ENCODE measurements at regions not wholly inside any gene's neighbourhood (a gene's known extent, or its start where the extent isn't known, plus 50 kb on each side); places are given as distances from the start of the nearest gene placed in this dataset.
A peak's percentile ranks its signal among the peaks of the same experiment; 100 is the strongest.

DNA sequence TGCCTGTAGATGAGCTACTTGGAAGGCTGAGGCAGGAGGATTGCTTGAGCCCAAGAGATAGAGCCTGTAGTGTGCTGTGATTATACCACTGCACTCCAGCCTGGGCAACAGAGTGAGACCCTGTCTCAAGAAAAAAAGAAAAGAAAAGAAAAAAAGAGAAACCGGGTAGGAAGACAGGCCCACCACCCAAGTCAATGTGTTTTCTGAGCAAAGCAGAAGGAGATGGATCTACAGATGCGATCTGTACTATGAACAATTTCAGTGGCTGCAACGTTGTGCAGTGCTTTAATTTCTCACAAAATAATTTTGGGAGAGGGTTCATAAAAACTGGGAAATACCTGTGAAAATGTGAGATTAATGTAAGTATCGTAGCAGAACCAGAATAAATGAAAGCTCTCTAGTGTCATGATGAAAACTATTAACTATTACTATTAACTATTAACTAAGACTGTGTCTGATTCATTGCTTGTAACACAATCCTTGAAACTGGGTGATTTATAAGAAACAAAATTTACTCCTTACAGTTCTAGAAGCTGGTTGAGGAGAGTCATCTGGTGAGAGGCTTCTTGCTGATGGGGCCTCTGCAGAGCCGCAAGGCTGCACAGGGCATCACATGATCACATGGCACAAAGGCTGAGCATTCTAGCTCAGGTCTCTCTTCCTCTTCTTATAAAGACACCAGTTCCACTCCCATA lies 233.1 kb upstream of the ZNF217 start:
- Histone ChIP-seq H3K36me3 (ENCODE audit: control insufficient read depth, low read length) (no peaks in the 10 kb centered on the region), H3F3A (ENCODE audit: control insufficient read depth, insufficient read depth) (peaks cover 11% of the 10 kb centered on the region), H3K27ac (ENCODE audit: low read depth, low read length) (no peak overlapping the region), H3K27me3 (ENCODE audit: control insufficient read depth, low read length) (no peaks in the 10 kb centered on the region), H4K20me1 (ENCODE audit: control insufficient read depth, insufficient read depth, low read depth, low read length) (no peaks in the 10 kb centered on the region), H3K4me2 (ENCODE audit: low read length) (peak overlapping the region; percentile 69), H3K9me3 (ENCODE audit: control insufficient read depth, insufficient read depth, low read length) (no peaks in the 10 kb centered on the region), H3K79me2 (ENCODE audit: control insufficient read depth, low read length) (no peaks in the 10 kb centered on the region), H3K4me3 (ENCODE audit: low read length) (0 out of 2 replicates have a peak overlapping the region, but pooled peaks have one; percentile 5), H3K9me2 (replicated peaks; ENCODE audit: control insufficient read depth, low read length) (no peaks in the 10 kb centered on the region), H3K4me1 (ENCODE audit: control insufficient read depth, low read length) (peaks cover 54% of the 10 kb centered on the region)
- TF ChIP-seq, protein P1, sequence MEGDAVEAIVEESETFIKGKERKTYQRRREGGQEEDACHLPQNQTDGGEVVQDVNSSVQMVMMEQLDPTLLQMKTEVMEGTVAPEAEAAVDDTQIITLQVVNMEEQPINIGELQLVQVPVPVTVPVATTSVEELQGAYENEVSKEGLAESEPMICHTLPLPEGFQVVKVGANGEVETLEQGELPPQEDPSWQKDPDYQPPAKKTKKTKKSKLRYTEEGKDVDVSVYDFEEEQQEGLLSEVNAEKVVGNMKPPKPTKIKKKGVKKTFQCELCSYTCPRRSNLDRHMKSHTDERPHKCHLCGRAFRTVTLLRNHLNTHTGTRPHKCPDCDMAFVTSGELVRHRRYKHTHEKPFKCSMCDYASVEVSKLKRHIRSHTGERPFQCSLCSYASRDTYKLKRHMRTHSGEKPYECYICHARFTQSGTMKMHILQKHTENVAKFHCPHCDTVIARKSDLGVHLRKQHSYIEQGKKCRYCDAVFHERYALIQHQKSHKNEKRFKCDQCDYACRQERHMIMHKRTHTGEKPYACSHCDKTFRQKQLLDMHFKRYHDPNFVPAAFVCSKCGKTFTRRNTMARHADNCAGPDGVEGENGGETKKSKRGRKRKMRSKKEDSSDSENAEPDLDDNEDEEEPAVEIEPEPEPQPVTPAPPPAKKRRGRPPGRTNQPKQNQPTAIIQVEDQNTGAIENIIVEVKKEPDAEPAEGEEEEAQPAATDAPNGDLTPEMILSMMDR (IDR thresholded peaks at IDR 0.05; ENCODE audit: low read depth, low read length, poor library complexity, severe bottlenecking): no peak
- no peak for TF ChIP-seq EZH2phosphoT487 (IDR thresholded peaks at IDR 0.05; ENCODE audit: borderline replicate concordance, low read length)

DNA sequence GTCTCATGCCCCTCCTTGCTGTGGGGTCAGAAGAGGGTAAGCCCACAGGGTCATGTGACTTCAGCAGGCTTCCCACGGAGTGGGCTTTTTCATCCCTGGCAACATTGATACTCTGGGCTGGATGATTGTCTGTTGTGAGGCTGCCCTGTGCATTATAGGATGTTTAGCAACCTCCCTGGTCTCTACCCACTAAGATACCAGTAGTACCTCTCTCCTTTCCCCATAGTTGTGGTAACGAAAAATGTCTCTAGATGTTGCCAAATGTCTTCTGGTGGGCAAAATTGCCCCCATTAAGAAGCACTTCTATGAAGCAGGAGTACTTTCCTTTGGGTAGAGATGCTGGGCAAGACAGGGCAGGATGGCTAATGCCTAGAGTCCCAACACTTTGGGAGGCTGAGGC lies 232.5 kb upstream of the ZNF217 start:
- Histone ChIP-seq H3K9me3 (ENCODE audit: control insufficient read depth, insufficient read depth, low read length) (no peaks in the 10 kb centered on the region), H3F3A (ENCODE audit: control insufficient read depth, insufficient read depth) (peaks cover 10% of the 10 kb centered on the region), H3K27me3 (ENCODE audit: control insufficient read depth, low read length) (no peaks in the 10 kb centered on the region), H3K79me2 (ENCODE audit: control insufficient read depth, low read length) (no peaks in the 10 kb centered on the region), H3K36me3 (ENCODE audit: control insufficient read depth, low read length) (no peaks in the 10 kb centered on the region), H3K9me2 (replicated peaks; ENCODE audit: control insufficient read depth, low read length) (no peaks in the 10 kb centered on the region), H4K20me1 (ENCODE audit: control insufficient read depth, insufficient read depth, low read depth, low read length) (no peaks in the 10 kb centered on the region), H3K4me2 (ENCODE audit: low read length) (no peak overlapping the region), H3K27ac (ENCODE audit: low read depth, low read length) (no peak overlapping the region), H3K4me1 (ENCODE audit: control insufficient read depth, low read length) (peaks cover 51% of the 10 kb centered on the region), H3K4me3 (ENCODE audit: low read length) (no peak overlapping the region)
- TF ChIP-seq EZH2phosphoT487 (IDR thresholded peaks at IDR 0.05; ENCODE audit: borderline replicate concordance, low read length): no peak
- TF ChIP-seq, protein P1 (IDR thresholded peaks at IDR 0.05; ENCODE audit: low read depth, low read length, poor library complexity, severe bottlenecking): no peak

DNA sequence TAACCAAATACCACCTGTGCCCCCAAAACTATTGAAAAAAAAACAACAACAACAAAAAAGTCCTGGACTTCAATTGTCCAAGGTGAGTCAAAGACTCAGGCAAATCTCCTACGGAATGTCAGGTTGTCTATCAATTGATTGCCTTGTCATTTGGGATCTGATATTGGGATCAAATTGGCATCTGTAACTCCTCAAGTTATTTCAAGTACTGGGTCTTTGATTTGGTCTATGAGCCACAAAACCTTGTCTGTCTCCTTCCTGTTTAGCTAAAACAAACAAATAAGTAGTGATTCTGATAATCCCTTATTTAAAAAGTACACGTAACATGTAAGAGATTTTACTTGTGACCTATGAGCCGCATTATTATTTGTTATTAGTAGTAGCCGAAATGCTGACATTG lies 231.6 kb upstream of the ZNF217 start:
- H3K27me3 ChIP-seq (ENCODE audit: control insufficient read depth, low read length): no peaks in the 10 kb centered on the region
- H3K9me2 ChIP-seq (replicated peaks; ENCODE audit: control insufficient read depth, low read length): no peaks in the 10 kb centered on the region
- no peaks in the 10 kb centered on the region for H3K36me3 ChIP-seq (ENCODE audit: control insufficient read depth, low read length)
- no peak for TF ChIP-seq EZH2phosphoT487 (IDR thresholded peaks at IDR 0.05; ENCODE audit: borderline replicate concordance, low read length)
- TF ChIP-seq, protein P1 (IDR thresholded peaks at IDR 0.05; ENCODE audit: low read depth, low read length, poor library complexity, severe bottlenecking): no peak
- peaks cover 43% of the 10 kb centered on the region for H3K4me1 ChIP-seq (ENCODE audit: control insufficient read depth, low read length)
- no peaks in the 10 kb centered on the region for H3K9me3 ChIP-seq (ENCODE audit: control insufficient read depth, insufficient read depth, low read length)
- H3F3A ChIP-seq (ENCODE audit: control insufficient read depth, insufficient read depth): peaks cover 5% of the 10 kb centered on the region
- H3K27ac ChIP-seq (ENCODE audit: low read depth, low read length): no peak overlapping the region
- H4K20me1 ChIP-seq (ENCODE audit: control insufficient read depth, insufficient read depth, low read depth, low read length): no peaks in the 10 kb centered on the region
- H3K79me2 ChIP-seq (ENCODE audit: control insufficient read depth, low read length): no peaks in the 10 kb centered on the region
- H3K4me2 ChIP-seq (ENCODE audit: low read length): no peak overlapping the region
- no peak overlapping the region for H3K4me3 ChIP-seq (ENCODE audit: low read length)

Measured in DOHH2 (cell line).